ENCODE measurements at regions not wholly inside any gene's neighbourhood (a gene's known extent, or its start where the extent isn't known, plus 50 kb on each side); places are given as distances from the start of the nearest gene placed in this dataset.

DNA sequence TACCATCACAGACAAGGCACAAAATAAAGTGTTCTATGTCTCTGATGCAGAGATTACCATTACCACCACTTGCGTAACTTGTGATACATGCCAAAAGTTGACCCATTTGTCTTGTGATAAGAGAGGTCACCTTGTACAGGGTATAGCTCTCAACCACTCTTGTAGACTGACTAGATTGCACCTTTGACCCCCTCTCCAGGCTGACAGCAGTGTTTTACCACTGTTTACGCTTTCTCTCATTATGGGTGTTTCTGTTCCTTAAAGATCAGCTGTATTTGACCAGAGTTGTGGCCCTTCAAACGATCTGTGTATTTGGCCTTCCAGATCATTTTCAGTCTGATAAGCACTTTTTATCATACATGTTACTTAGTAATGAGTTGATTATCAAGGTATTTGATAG lies 215.7 kb upstream of the HNMT start:
- no peak for TF ChIP-seq EZH2 (IDR thresholded peaks at IDR 0.05; ENCODE audit: borderline replicate concordance, low read length)
- TF ChIP-seq, protein P1, sequence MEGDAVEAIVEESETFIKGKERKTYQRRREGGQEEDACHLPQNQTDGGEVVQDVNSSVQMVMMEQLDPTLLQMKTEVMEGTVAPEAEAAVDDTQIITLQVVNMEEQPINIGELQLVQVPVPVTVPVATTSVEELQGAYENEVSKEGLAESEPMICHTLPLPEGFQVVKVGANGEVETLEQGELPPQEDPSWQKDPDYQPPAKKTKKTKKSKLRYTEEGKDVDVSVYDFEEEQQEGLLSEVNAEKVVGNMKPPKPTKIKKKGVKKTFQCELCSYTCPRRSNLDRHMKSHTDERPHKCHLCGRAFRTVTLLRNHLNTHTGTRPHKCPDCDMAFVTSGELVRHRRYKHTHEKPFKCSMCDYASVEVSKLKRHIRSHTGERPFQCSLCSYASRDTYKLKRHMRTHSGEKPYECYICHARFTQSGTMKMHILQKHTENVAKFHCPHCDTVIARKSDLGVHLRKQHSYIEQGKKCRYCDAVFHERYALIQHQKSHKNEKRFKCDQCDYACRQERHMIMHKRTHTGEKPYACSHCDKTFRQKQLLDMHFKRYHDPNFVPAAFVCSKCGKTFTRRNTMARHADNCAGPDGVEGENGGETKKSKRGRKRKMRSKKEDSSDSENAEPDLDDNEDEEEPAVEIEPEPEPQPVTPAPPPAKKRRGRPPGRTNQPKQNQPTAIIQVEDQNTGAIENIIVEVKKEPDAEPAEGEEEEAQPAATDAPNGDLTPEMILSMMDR (IDR thresholded peaks at IDR 0.05; ENCODE audit: low read length): no peak

Measured in OCI-LY1 (cell line).